ENCODE measurements at regions not wholly inside any gene's neighbourhood (a gene's known extent, or its start where the extent isn't known, plus 50 kb on each side); places are given as distances from the start of the nearest gene placed in this dataset.

DNA sequence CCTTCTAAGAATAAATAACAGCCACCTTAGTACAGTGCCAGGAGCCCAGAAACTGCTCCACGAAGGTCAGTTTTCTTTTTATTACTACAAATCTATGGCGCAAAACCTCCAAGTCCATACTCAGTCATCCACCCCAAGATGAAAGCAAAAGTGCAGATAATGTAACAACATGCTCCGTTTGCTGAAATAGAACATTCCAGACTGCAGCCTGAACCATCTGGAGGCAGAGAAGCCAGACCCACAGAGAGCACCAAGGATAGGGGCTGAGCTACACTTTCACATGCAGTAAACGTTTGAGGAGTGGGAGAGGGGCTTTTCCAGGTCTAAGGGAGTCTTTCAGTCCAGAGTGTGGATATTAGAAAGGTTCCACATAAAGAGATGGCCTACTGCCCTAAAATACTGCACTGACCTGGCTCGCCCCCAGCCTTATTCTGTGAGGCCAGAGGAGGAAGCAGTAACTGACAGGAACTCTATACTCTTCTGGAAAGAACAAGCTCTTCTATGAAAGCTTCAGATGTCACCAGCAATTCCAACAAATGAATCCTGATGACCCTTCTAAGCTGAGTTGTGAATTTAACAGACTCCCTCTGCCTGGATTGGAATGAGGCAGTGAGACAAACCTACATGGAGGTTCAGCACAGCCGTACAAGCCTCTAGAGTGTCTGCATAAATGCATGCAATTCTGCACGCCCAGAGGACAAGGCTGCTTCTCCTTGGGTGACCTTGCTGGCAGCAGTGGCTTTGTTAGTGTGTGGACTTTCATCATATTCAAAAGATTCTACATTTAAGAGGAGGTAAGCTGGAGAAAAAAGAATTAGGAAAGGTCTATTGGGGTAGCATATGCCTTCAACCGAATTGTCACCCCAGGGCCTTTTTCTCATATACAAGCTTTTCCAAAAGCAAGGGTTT is 153.9 kb upstream of the EGLN3 start:
- Histone ChIP-seq H4K20me1 (ENCODE audit: insufficient read depth) (no peaks in the 10 kb centered on the region), H3K4me3 (IDR thresholded peaks at IDR 0.05; ENCODE audit: insufficient read depth, low read depth, low read length) (no peak overlapping the region), H3K36me3 (ENCODE audit: insufficient read depth) (no peaks in the 10 kb centered on the region), H2AFZ (ENCODE audit: low read depth) (no peak overlapping the region), H3K4me1 (ENCODE audit: low read depth, poor library complexity, severe bottlenecking) (no peaks in the 10 kb centered on the region), H3K79me2 (ENCODE audit: insufficient read depth, low read depth) (no peaks in the 10 kb centered on the region), H3K27me3 (ENCODE audit: insufficient read depth, low read depth) (no peaks in the 10 kb centered on the region), H3K27ac (no peak overlapping the region), H3K4me2 (no peak overlapping the region), H3K9ac (no peak overlapping the region)
- TF ChIP-seq, protein P1, sequence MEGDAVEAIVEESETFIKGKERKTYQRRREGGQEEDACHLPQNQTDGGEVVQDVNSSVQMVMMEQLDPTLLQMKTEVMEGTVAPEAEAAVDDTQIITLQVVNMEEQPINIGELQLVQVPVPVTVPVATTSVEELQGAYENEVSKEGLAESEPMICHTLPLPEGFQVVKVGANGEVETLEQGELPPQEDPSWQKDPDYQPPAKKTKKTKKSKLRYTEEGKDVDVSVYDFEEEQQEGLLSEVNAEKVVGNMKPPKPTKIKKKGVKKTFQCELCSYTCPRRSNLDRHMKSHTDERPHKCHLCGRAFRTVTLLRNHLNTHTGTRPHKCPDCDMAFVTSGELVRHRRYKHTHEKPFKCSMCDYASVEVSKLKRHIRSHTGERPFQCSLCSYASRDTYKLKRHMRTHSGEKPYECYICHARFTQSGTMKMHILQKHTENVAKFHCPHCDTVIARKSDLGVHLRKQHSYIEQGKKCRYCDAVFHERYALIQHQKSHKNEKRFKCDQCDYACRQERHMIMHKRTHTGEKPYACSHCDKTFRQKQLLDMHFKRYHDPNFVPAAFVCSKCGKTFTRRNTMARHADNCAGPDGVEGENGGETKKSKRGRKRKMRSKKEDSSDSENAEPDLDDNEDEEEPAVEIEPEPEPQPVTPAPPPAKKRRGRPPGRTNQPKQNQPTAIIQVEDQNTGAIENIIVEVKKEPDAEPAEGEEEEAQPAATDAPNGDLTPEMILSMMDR (conservative IDR thresholded peaks at IDR 0.05; ENCODE audit: low read depth, low read length): no peak

DNA sequence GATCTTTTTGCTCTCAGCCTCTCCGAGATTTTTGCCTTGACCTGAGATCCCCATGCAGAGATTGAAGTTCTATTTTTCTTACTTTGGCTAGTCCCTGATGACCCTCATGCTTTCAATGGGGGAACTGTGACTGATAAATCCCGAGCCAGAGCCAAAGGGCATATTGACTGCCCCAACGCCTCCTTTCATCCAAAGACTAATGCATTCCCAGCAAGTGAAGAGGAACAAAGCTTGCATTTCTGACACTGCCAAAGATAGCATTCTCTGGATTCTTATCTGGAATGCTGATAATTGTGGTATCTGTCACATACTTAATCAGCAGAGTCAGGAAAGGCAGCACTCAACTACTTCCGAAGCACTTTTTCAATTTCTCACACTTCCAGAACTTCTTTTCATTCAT is 152.3 kb upstream of the EGLN3 start:
- Histone ChIP-seq H4K20me1 (ENCODE audit: insufficient read depth) (no peaks in the 10 kb centered on the region), H3K4me3 (IDR thresholded peaks at IDR 0.05; ENCODE audit: insufficient read depth, low read depth, low read length) (no peak overlapping the region), H3K79me2 (ENCODE audit: insufficient read depth, low read depth) (no peaks in the 10 kb centered on the region), H3K4me1 (ENCODE audit: low read depth, poor library complexity, severe bottlenecking) (no peaks in the 10 kb centered on the region), H2AFZ (ENCODE audit: low read depth) (no peak overlapping the region), H3K4me2 (no peak overlapping the region), H3K27me3 (ENCODE audit: insufficient read depth, low read depth) (no peaks in the 10 kb centered on the region), H3K36me3 (ENCODE audit: insufficient read depth) (no peaks in the 10 kb centered on the region), H3K27ac (no peak overlapping the region), H3K9ac (no peak overlapping the region)
- TF ChIP-seq, protein P1 (conservative IDR thresholded peaks at IDR 0.05; ENCODE audit: low read depth, low read length): no peak

DNA sequence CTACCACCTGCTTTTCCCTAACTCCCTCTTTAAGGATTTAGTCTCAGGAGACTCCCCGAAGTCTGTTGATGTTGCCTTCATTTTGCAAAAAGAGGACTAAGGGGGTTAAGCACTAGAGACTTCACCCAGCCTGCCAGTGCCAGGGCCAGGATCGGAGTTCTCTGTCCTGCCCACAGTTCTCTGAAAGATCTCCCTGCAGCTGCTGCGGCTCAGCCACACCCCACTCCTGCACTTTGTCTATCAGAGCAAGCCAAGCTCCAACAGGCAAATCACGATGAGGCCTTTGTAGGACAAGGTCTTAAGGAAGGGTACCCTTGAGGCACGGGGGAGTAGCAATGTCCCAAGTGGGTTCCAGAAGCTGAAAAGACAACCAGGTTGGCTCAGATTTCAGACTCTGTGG is 148.8 kb upstream of the EGLN3 start:
- Histone ChIP-seq H3K4me2 (no peak overlapping the region), H3K36me3 (ENCODE audit: insufficient read depth) (no peaks in the 10 kb centered on the region), H3K4me1 (ENCODE audit: low read depth, poor library complexity, severe bottlenecking) (no peaks in the 10 kb centered on the region), H3K27me3 (ENCODE audit: insufficient read depth, low read depth) (no peaks in the 10 kb centered on the region), H3K27ac (no peak overlapping the region), H3K4me3 (IDR thresholded peaks at IDR 0.05; ENCODE audit: insufficient read depth, low read depth, low read length) (no peak overlapping the region), H2AFZ (ENCODE audit: low read depth) (no peak overlapping the region), H4K20me1 (ENCODE audit: insufficient read depth) (no peaks in the 10 kb centered on the region), H3K79me2 (ENCODE audit: insufficient read depth, low read depth) (no peaks in the 10 kb centered on the region), H3K9ac (no peak overlapping the region)
- TF ChIP-seq, protein P1 (conservative IDR thresholded peaks at IDR 0.05; ENCODE audit: low read depth, low read length): no peak

DNA sequence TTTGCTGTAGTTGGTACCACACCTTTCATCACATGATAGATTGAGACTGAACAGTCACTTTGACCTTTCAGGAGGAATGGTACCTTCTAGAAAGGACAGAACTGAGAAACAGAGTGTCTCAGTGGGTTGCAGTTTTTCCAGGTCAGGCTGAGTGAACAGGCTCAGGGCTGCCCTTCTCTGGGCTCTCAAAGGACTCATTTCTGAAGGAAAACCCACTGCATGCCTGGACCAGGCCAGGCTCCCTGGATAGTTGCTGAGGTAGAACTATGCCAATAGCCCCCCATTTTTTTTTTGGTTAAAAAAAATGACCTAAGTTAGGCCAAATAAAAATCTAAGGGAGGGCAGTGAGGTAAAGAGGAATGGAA is 148.1 kb upstream of the EGLN3 start:
- no peaks in the 10 kb centered on the region for H4K20me1 ChIP-seq (ENCODE audit: insufficient read depth)
- H3K9ac ChIP-seq: no peak overlapping the region
- no peak overlapping the region for H3K4me2 ChIP-seq
- no peak overlapping the region for H3K4me3 ChIP-seq (IDR thresholded peaks at IDR 0.05; ENCODE audit: insufficient read depth, low read depth, low read length)
- H3K36me3 ChIP-seq (ENCODE audit: insufficient read depth): no peaks in the 10 kb centered on the region
- TF ChIP-seq, protein P1 (conservative IDR thresholded peaks at IDR 0.05; ENCODE audit: low read depth, low read length): no peak
- H3K4me1 ChIP-seq (ENCODE audit: low read depth, poor library complexity, severe bottlenecking): no peaks in the 10 kb centered on the region
- H3K27ac ChIP-seq: no peak overlapping the region
- no peaks in the 10 kb centered on the region for H3K79me2 ChIP-seq (ENCODE audit: insufficient read depth, low read depth)
- no peaks in the 10 kb centered on the region for H3K27me3 ChIP-seq (ENCODE audit: insufficient read depth, low read depth)
- no peak overlapping the region for H2AFZ ChIP-seq (ENCODE audit: low read depth)

All from KMS-11 (cell line).